ENCODE measurements at regions not wholly inside any gene's neighbourhood (a gene's known extent, or its start where the extent isn't known, plus 50 kb on each side); places are given as distances from the start of the nearest gene placed in this dataset.

DNA sequence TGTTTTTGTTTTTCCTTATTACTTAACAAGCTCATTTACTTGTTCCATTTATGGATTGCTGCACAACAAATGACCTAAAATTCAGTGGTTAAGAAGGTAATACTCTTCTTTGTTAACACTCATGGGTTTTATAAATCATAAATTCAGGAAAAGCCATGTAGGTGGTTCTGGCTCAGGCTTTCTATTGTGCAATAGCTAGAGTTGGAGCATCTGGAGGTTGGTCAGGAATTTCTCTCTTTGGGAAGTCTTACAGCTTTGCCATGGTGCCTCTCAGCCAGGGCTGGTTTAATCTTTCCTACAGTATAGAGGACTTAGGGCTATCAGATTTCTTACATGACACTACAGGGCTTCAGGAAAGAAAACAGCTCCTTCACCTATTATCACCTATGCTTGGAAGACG, 1677.1 kb downstream of the KCNT2 start:
- H3K9me3 Mint-ChIP-seq, result peaks cover 6% of the 10 kb centered on the region
- H3K27me3 Mint-ChIP-seq, result no peaks in the 10 kb centered on the region
- POLR2A ChIA-PET, result no interaction called here
- intact Hi-C loops (cut with micrococcal nuclease), result no loop called here
- H3K4me1 Mint-ChIP-seq, result no peaks in the 10 kb centered on the region
- ATAC-seq (ENCODE audit: low read depth) (no peak), DNase-seq (no peak)
- H3K4me3 Mint-ChIP-seq, result no peak overlapping the region
- TF ChIP-seq, protein P1, sequence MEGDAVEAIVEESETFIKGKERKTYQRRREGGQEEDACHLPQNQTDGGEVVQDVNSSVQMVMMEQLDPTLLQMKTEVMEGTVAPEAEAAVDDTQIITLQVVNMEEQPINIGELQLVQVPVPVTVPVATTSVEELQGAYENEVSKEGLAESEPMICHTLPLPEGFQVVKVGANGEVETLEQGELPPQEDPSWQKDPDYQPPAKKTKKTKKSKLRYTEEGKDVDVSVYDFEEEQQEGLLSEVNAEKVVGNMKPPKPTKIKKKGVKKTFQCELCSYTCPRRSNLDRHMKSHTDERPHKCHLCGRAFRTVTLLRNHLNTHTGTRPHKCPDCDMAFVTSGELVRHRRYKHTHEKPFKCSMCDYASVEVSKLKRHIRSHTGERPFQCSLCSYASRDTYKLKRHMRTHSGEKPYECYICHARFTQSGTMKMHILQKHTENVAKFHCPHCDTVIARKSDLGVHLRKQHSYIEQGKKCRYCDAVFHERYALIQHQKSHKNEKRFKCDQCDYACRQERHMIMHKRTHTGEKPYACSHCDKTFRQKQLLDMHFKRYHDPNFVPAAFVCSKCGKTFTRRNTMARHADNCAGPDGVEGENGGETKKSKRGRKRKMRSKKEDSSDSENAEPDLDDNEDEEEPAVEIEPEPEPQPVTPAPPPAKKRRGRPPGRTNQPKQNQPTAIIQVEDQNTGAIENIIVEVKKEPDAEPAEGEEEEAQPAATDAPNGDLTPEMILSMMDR (IDR thresholded peaks at IDR 0.05), result no peak
- no peak overlapping the region for H3K27ac Mint-ChIP-seq
- CTCF ChIA-PET, result no interaction called here
- H3K36me3 Mint-ChIP-seq (ENCODE audit: low read depth), result no peaks in the 10 kb centered on the region

DNA sequence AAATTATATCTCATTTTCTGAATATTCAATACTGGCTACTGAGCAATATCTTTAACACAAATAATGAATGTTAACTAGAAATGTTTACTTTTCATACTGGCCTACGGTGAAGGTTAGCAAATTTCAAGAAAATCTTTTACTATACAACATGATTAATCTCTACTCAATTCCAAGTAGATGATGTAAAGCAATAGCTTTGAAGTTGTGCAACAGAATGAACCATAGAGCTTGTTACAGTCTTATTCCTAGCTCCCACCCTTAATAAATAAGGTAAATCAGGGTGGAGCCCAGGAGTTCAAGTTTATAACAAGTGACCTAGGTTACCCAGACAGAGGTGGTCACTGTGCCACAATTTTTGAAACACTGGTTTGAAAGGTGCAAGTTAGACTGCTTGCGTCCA, 1678.1 kb downstream of the KCNT2 start:
- H3K36me3 Mint-ChIP-seq (ENCODE audit: low read depth), result no peaks in the 10 kb centered on the region
- H3K4me1 Mint-ChIP-seq, result no peaks in the 10 kb centered on the region
- POLR2A ChIA-PET, result no interaction called here
- H3K4me3 Mint-ChIP-seq, result no peak overlapping the region
- CTCF ChIA-PET, result no interaction called here
- H3K27ac Mint-ChIP-seq, result no peak overlapping the region
- TF ChIP-seq, protein P1 (IDR thresholded peaks at IDR 0.05), result no peak
- DNase-seq, result no peak
- intact Hi-C loops (cut with micrococcal nuclease), result no loop called here
- no peak for ATAC-seq (ENCODE audit: low read depth)
- no peaks in the 10 kb centered on the region for H3K27me3 Mint-ChIP-seq
- H3K9me3 Mint-ChIP-seq, result peaks cover 6% of the 10 kb centered on the region

DNA sequence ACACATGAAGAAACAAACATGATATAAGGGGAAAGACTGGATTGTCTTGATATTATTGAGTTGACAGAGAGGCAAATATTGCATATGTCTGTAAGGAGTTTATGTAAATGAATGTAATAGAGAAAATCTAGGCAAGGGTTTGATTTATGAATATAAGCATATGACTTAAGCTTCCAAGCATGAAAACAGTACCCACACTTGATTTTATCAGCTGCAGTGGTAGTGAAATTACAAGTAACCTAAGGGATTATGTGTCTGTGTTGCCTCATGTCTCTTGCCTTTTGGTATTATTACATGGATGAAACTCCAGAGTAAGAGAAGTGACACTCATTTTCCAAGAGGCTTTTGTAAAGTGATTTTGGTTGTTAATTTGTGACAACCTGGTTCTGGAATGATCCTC, 1678.9 kb downstream of the KCNT2 start:
- no peaks in the 10 kb centered on the region for H3K36me3 Mint-ChIP-seq (ENCODE audit: low read depth)

DNA sequence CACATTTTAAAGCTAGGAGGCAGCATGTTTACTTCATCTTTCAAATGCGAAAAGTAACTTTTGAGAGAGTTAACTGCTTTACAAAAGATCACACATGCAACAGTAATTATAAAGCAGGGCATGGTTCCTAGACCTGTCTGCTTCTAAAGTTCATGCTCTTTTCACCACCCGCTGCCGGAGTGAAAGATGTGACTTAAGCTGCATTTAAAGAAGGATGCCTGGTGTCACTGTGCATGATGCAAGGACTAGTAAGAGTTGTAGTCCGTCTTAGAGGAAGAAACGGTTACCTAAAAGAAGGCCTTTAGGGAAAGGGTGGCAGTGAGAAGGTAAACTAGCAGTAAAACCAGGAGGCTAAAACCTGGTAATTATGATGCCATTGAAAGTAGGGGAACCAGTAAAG, 1689.1 kb downstream of the KCNT2 start:
- POLR2A ChIA-PET, result no interaction called here

More for the DNA sequence above, 1678.9 kb downstream of the KCNT2 start:
- intact Hi-C loops (cut with micrococcal nuclease), result no loop called here
- Mint-ChIP-seq H3K9me3 (peaks cover 2% of the 10 kb centered on the region), H3K27ac (no peak overlapping the region), H3K27me3 (no peaks in the 10 kb centered on the region), H3K4me3 (no peak overlapping the region), H3K4me1 (no peaks in the 10 kb centered on the region)
- ChIA-PET POLR2A (no interaction called here), CTCF (no interaction called here)
- DNase-seq (no peak), ATAC-seq (ENCODE audit: low read depth) (no peak)
- TF ChIP-seq, protein P1 (IDR thresholded peaks at IDR 0.05), result no peak

DNA sequence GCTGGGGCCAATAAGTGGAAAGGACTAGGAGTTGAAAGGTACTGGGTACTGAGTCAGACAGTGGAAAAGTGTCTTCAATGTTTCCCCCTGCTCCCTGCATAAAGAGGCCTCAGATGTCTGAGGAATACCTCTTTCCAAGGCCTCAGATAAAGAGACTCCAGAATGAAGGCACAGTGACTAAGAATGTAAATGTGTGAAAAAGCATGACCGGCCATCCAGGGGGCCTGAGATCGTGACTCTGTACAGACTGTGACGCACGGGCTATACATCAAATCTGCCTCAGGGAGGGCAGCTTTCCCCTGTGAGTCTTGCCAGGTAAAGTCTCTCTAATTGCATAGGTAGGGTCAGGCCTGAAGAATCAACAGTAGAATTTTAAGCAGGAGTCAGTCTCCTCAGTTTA, 1690.5 kb downstream of the KCNT2 start:
- ChIA-PET CTCF (no interaction called here), POLR2A (no interaction called here)
- TF ChIP-seq, protein P1 (IDR thresholded peaks at IDR 0.05), result no peak

More for the DNA sequence above, 1689.1 kb downstream of the KCNT2 start:
- no peak overlapping the region for H3K4me3 Mint-ChIP-seq
- DNase-seq (no peak), ATAC-seq (ENCODE audit: low read depth) (no peak)
- CTCF ChIA-PET, result no interaction called here
- no peaks in the 10 kb centered on the region for H3K27me3 Mint-ChIP-seq
- H3K4me1 Mint-ChIP-seq, result no peaks in the 10 kb centered on the region
- no peaks in the 10 kb centered on the region for H3K9me3 Mint-ChIP-seq
- intact Hi-C loops (cut with micrococcal nuclease), result no loop called here
- H3K36me3 Mint-ChIP-seq (ENCODE audit: low read depth), result no peaks in the 10 kb centered on the region
- no peak overlapping the region for H3K27ac Mint-ChIP-seq
- TF ChIP-seq, protein P1 (IDR thresholded peaks at IDR 0.05), result no peak

More for the DNA sequence above, 1690.5 kb downstream of the KCNT2 start:
- no peaks in the 10 kb centered on the region for H3K36me3 Mint-ChIP-seq (ENCODE audit: low read depth)
- no peaks in the 10 kb centered on the region for H3K9me3 Mint-ChIP-seq
- no peak overlapping the region for H3K27ac Mint-ChIP-seq
- ATAC-seq (ENCODE audit: low read depth) (no peak), DNase-seq (no peak)
- H3K4me3 Mint-ChIP-seq, result no peak overlapping the region
- H3K27me3 Mint-ChIP-seq, result no peaks in the 10 kb centered on the region
- intact Hi-C loops (cut with micrococcal nuclease), result no loop called here
- no peaks in the 10 kb centered on the region for H3K4me1 Mint-ChIP-seq
